Neuronal stem cell (in vitro differentiated cells): ENCODE measurements at regions not wholly inside any gene's neighbourhood (a gene's known extent, or its start where the extent isn't known, plus 50 kb on each side); places are given as distances from the start of the nearest gene placed in this dataset.

Experiments
- DNase-seq: peaks from one replicate; pipeline ENCODE4 v3.0.0-alpha.2; 2013; ENCODE audit warnings: low spot score
- H2AFZ ChIP-seq: one replicate; pipeline ENCODE4 v1.6.1; 2013; ENCODE audit warnings: mild to moderate bottlenecking, low read length, inconsistent platforms
- H2AK5ac ChIP-seq: 2 replicates; pipeline ENCODE4 v1.6.1; 2013; ENCODE audit warnings: low read depth, mild to moderate bottlenecking, inconsistent platforms, low read length, moderate library complexity, mixed read lengths
- H2BK120ac ChIP-seq: 2 replicates; pipeline ENCODE4 v1.6.1; 2013; ENCODE audit warnings: low read depth, mild to moderate bottlenecking, inconsistent platforms, low read length, moderate library complexity, mixed read lengths
- H2BK12ac ChIP-seq: one replicate; pipeline ENCODE4 v1.6.1; 2013; ENCODE audit warnings: low read length, inconsistent platforms
- H2BK15ac ChIP-seq: 2 replicates; pipeline ENCODE4 v1.6.1; 2013; ENCODE audit warnings: mild to moderate bottlenecking, low read length, inconsistent platforms, mixed read lengths
- H2BK5ac ChIP-seq: one replicate; pipeline ENCODE4 v1.6.1; 2013; ENCODE audit warnings: inconsistent platforms, mild to moderate bottlenecking, low read length, moderate library complexity
- H3K14ac ChIP-seq: one replicate; pipeline ENCODE4 v1.6.1; 2013; ENCODE audit warnings: low read length, inconsistent platforms
- H3K18ac ChIP-seq: 2 replicates; pipeline ENCODE4 v1.6.1; 2013; ENCODE audit warnings: low read length, inconsistent platforms
- H3K23ac ChIP-seq: 2 replicates; pipeline ENCODE4 v1.6.1; 2013; ENCODE audit warnings: low read depth, mild to moderate bottlenecking, mixed read lengths, low read length, inconsistent platforms; ENCODE audit not compliant: poor library complexity
- H3K27ac ChIP-seq: replicated peaks from 3 replicates; pipeline ENCODE4 v1.5.1; 2013; ENCODE audit warnings: low read length, inconsistent platforms
- H3K27me3 ChIP-seq, 3 experiments: 2 replicates each; pipeline ENCODE4 v1.6.1; 2013; ENCODE audit warnings: low read length in 3 of 3, mild to moderate bottlenecking in 2 of 3, inconsistent platforms in 1 of 3, low read depth in 1 of 3, mixed read lengths in 1 of 3, moderate library complexity in 1 of 3; ENCODE audit not compliant: control insufficient read depth in 3 of 3, insufficient read depth in 3 of 3
- H3K36me3 ChIP-seq, 2 donors: replicated peaks in 1 of 2; 2 replicates each; pipeline ENCODE4 v1.6.1; 2013; ENCODE audit warnings: low read length in 2 of 2; ENCODE audit not compliant: control insufficient read depth in 2 of 2, insufficient read depth in 2 of 2
- H3K4ac ChIP-seq: 2 replicates; pipeline ENCODE4 v1.6.1; 2013; ENCODE audit warnings: inconsistent platforms, mild to moderate bottlenecking, low read length, moderate library complexity
- H3K4me1 ChIP-seq, 2 donors: 1 replicate in 1 of 2; 2 replicates in 1 of 2; pipeline ENCODE4 v1.6.1; 2013; ENCODE audit warnings: low read length in 2 of 2, low read depth in 1 of 2; ENCODE audit not compliant: control insufficient read depth in 2 of 2, insufficient read depth in 1 of 2
- H3K4me2 ChIP-seq: one replicate; pipeline ENCODE4 v1.6.1; 2013; ENCODE audit warnings: mild to moderate bottlenecking, low read length, inconsistent platforms; ENCODE audit not compliant: insufficient read depth, poor library complexity, severe bottlenecking
- H3K4me3 ChIP-seq, 2 donors: 2 replicates each; pipeline ENCODE4 v1.5.1; 2013; ENCODE audit warnings: low read length in 2 of 2, mild to moderate bottlenecking in 2 of 2, inconsistent platforms in 1 of 2, moderate library complexity in 1 of 2
- H3K79me1 ChIP-seq: one replicate; pipeline ENCODE4 v1.6.1; 2013; ENCODE audit warnings: low read depth, mild to moderate bottlenecking, inconsistent platforms, low read length, moderate library complexity
- H3K9ac ChIP-seq: one replicate; pipeline ENCODE4 v1.6.1; 2013; ENCODE audit warnings: mild to moderate bottlenecking, low read depth, low read length, inconsistent platforms; ENCODE audit not compliant: poor library complexity
- H3K9me3 ChIP-seq, 2 donors: replicated peaks in 1 of 2; 2 replicates each; pipeline versions ENCODE3 to v1.6.1; 2013; ENCODE audit warnings: low read length in 2 of 2, mild to moderate bottlenecking in 2 of 2, inconsistent platforms in 1 of 2, low read depth in 1 of 2, mixed read lengths in 1 of 2, moderate library complexity in 1 of 2; ENCODE audit not compliant: control insufficient read depth in 2 of 2, insufficient read depth in 1 of 2
- H4K8ac ChIP-seq: one replicate; pipeline ENCODE4 v1.6.1; 2013; ENCODE audit warnings: low read depth, mild to moderate bottlenecking, inconsistent platforms, low read length, moderate library complexity
- H4K91ac ChIP-seq: one replicate; pipeline ENCODE4 v1.6.1; 2013; ENCODE audit warnings: low read length, low read depth, mild to moderate bottlenecking, inconsistent platforms; ENCODE audit not compliant: poor library complexity
- WGBS, 2 donors: extraction: QIAGEN DNeasy Blood & Tissue Kit; methylation state at CpG; one replicate each; pipeline ENCODE4 v1.1.7; 2013; ENCODE audit warnings: missing lambda C conversion rate in 2 of 2, mixed read lengths in 1 of 2; ENCODE audit not compliant: insufficient read length in 2 of 2, insufficient replicate concordance in 1 of 2; ENCODE audit errors: extremely low coverage in 2 of 2; 5-methylcytosine and 5-hydroxymethylcytosine counted together

DNA sequence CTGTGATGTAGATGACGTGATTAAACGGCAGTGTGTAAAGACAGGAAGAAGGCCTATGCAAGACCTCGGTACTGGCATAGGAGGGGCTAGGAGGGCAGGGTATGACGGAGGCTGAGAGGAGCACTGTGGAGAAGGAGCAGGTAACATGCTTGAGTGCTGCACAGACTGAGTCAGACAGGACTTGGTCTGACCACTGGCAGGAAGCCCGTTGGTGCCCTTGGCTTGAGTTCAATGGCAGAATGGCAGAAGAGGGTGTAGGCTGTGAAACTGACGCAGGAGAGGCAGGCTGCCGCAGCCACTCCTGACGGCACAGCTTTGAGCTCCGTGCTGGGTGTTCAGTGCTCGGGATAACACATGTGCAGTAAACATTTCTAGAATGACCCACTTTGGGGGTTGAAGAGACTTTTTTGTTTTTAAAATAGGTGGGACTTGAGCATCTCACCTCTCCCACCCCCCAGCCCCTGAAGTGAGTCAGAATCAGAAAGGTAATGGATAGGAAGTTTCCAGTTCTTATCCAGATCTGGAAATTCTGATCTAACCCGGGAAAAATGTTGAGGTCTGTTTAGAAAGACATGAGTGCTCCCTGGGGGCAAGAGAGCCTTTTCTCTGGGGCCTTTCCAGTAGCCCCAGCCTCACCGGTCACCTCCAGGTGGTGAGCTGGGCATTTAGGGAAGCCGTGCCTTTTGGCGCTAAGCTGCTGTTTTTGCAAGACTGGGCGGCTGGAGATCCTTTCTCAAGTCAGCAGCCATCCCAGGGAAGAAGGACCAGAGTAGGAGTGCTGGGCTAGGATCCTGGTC lies 126.4 kb downstream of the RPLP1 start:
- Histone ChIP-seq H3K4ac (no peak overlapping the region), H3K27me3 (peaks cover 0 to 41% (median 0%) of the 10 kb centered on the region in 3 experiments), H3K18ac (peak overlapping the region; percentile 55), H2AFZ (no peak overlapping the region), H3K79me1 (no peaks in the 10 kb centered on the region), H3K4me3 (no peak overlapping the region), H3K36me3 (no peaks in the 10 kb centered on the region), H2BK5ac (no peak overlapping the region), H3K27ac (no peak overlapping the region), H2AK5ac (no peak overlapping the region), H3K9me3 (no peaks in the 10 kb centered on the region), H3K14ac (no peak overlapping the region), H3K4me2 (no peak overlapping the region), H2BK12ac (no peak overlapping the region), H4K91ac (no peak overlapping the region), H2BK15ac (no peak overlapping the region), H2BK120ac (no peak overlapping the region), H4K8ac (no peak overlapping the region), H3K4me1 (peaks cover 9 to 16% of the 10 kb centered on the region in 2 donors), H3K23ac (no peak overlapping the region), H3K9ac (no peak overlapping the region)
- DNase-seq = no peak
- no CpG with 5 or more reads among the region's 15 CpGs for WGBS, 2 donors

DNA sequence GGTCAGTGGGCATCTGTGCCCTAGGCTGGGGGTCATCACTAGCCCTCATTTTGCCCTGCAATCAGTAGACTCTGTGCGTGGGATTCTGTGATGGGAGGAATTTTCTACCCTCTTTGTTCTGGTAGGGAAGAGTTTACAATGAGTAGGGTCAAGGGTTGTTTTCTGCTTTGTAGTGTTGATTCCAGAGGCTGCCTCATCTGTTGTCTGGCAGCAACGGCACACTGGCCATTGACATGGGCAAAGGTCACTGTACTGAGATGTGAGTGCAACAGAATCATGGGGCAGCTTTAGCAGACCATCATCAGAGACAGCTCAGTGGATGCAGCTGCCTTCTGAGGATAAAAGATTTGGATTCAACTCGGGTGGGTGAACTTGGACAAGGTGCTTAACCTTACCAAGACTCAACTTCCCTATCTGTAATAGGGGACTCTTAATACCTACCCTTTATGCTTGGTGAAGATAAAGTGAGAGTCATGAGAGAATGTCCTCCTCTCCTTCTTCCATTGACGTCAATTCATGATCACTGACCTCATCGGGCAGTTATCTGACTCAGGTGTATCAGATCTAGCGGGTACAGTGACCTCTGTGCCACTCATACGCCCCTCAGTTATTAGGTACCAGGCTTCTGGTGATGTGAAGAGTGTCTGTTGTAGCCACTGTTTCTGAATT lies 127.5 kb downstream of the RPLP1 start:
- Histone ChIP-seq H2BK120ac (no peak overlapping the region), H3K23ac (no peak overlapping the region), H3K4me3 (no peak overlapping the region), H3K79me1 (no peaks in the 10 kb centered on the region), H3K4me1 (peaks cover 9 to 16% of the 10 kb centered on the region in 2 donors), H2BK12ac (no peak overlapping the region), H2AK5ac (no peak overlapping the region), H3K4ac (no peak overlapping the region), H3K9ac (no peak overlapping the region), H3K18ac (no peak overlapping the region), H4K91ac (no peak overlapping the region), H3K27ac (no peak overlapping the region), H4K8ac (no peak overlapping the region), H3K4me2 (no peak overlapping the region), H3K36me3 (no peaks in the 10 kb centered on the region), H2BK5ac (no peak overlapping the region), H2BK15ac (no peak overlapping the region), H3K27me3 (peaks cover 0 to 38% (median 0%) of the 10 kb centered on the region in 3 experiments), H3K14ac (no peak overlapping the region), H2AFZ (no peak overlapping the region), H3K9me3 (no peaks in the 10 kb centered on the region)
- WGBS, 2 donors = no CpG with 5 or more reads among the region's 7 CpGs
- DNase-seq = no peak

DNA sequence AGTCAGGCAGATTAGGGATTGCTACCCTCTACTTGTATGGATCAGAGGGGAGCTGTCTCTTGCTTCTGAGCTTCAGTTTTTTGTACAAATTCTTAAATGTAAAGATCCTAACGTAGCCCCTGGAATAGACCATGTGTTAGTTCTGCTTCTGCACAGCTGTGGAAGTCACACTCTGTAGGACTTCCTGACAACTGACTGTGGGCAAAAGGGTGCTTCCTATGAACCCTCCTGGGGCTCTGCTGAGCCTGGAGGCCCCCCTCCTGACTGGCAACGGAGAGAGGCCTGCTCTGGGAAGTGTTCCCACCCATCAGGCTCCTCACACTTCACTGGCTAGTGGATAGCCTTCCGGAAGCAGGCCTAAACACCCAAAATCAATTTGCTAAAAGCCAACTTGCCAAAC lies 131.0 kb downstream of the RPLP1 start:
- H3K36me3 ChIP-seq = no peaks in the 10 kb centered on the region
- no peak overlapping the region for H3K9ac ChIP-seq
- peaks cover 9 to 16% of the 10 kb centered on the region in 2 donors for H3K4me1 ChIP-seq
- no peak overlapping the region for H3K4me3 ChIP-seq
- H3K4me2 ChIP-seq = no peak overlapping the region
- H3K79me1 ChIP-seq = no peaks in the 10 kb centered on the region
- no peak overlapping the region for H2BK12ac ChIP-seq
- H3K23ac ChIP-seq = no peak overlapping the region
- no CpG with 5 or more reads among the region's 3 CpGs for WGBS, 2 donors
- H2BK15ac ChIP-seq = no peak overlapping the region
- peak overlapping the region; percentile 18 for H4K91ac ChIP-seq
- H2BK120ac ChIP-seq = no peak overlapping the region
- H3K18ac ChIP-seq = peak overlapping the region; percentile 9
- no peak overlapping the region for H2AFZ ChIP-seq
- no peak overlapping the region for H3K27ac ChIP-seq
- no peak overlapping the region for H3K14ac ChIP-seq
- H4K8ac ChIP-seq = no peak overlapping the region
- no peaks in the 10 kb centered on the region for H3K9me3 ChIP-seq
- H2BK5ac ChIP-seq = no peak overlapping the region
- no peak overlapping the region for H2AK5ac ChIP-seq
- DNase-seq = no peak
- no peak overlapping the region for H3K4ac ChIP-seq
- H3K27me3 ChIP-seq = peaks cover 0 to 20% (median 0%) of the 10 kb centered on the region in 3 experiments

DNA sequence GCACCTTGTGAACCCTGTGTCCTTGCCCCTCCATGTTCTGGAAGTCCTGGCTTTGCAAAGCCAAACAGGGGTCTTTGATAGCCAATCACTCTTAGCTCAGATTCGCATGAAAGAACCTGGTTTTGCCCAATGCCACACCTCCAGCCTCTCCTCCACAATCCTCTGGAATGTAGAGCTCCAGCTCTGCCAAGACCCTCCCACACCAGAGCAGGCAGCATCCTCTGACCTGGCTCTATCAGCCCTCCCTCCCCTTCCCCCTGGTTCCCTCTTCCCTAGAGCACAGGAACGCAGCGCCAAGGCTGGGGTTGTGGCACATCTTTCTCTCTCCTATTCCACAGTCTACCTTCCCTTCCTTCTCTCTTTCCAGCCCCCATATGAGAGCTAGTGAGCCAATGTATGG lies 133.3 kb downstream of the RPLP1 start:
- H3K9me3 ChIP-seq = no peaks in the 10 kb centered on the region
- H2BK15ac ChIP-seq = no peak overlapping the region
- DNase-seq = no peak
- H3K18ac ChIP-seq = no peak overlapping the region
- no peak overlapping the region for H2AFZ ChIP-seq
- H3K4me1 ChIP-seq = no peaks in the 10 kb centered on the region
- H2BK120ac ChIP-seq = no peak overlapping the region
- H4K8ac ChIP-seq = no peak overlapping the region
- H3K79me1 ChIP-seq = no peaks in the 10 kb centered on the region
- no peak overlapping the region for H2BK12ac ChIP-seq
- H3K4me2 ChIP-seq = no peak overlapping the region
- H3K14ac ChIP-seq = no peak overlapping the region
- H3K27me3 ChIP-seq = peaks cover 0 to 17% (median 0%) of the 10 kb centered on the region in 3 experiments
- H3K36me3 ChIP-seq = no peaks in the 10 kb centered on the region
- H3K23ac ChIP-seq = no peak overlapping the region
- no peak overlapping the region for H3K4ac ChIP-seq
- H3K27ac ChIP-seq = no peak overlapping the region
- no CpG with 5 or more reads among the region's 3 CpGs for WGBS, 2 donors
- no peak overlapping the region for H4K91ac ChIP-seq
- H2BK5ac ChIP-seq = no peak overlapping the region
- no peak overlapping the region for H3K4me3 ChIP-seq
- no peak overlapping the region for H2AK5ac ChIP-seq
- H3K9ac ChIP-seq = no peak overlapping the region
